A673 (cell line): ENCODE measurements at regions not wholly inside any gene's neighbourhood (a gene's known extent, or its start where the extent isn't known, plus 50 kb on each side); places are given as distances from the start of the nearest gene placed in this dataset.

Experiments
- BruUV-seq: library from RNA; stranded (reverse); fragments of 400-500 nt; replicated peaks from 2 replicates; lab custom pipeline; 2021; lab: Mats Ljungman, UMichigan
- CTCF ChIA-PET: fragments of 300-600 bp; sonication (Branson Sonifier 250); formaldehyde crosslinking; loops from one replicate; lab custom pipeline; 2022; ENCODE audit warnings: antibody characterized with exemption; lab: Charles Lee
- POLR2A ChIA-PET: fragments of 300-600 bp; sonication (Branson Sonifier 250); formaldehyde crosslinking; loops from one replicate; lab custom pipeline; 2022; ENCODE audit warnings: antibody characterized with exemption; ENCODE audit not compliant: low non-redundant PET; lab: Charles Lee
- DNase-seq: peaks from one replicate; pipeline ENCODE4 v3.0.0-alpha.2; 2015; ENCODE audit warnings: low spot score
- H3K27ac ChIP-seq: fragments of 200-600 bp; sonication (generic); 2 replicates; pipeline ENCODE4 v1.5.1; 2016; ENCODE audit warnings: mixed run types, low read depth, mild to moderate bottlenecking, mixed read lengths, antibody characterized with exemption, low read length; ENCODE audit not compliant: poor library complexity, severe bottlenecking
- H3K27me3 ChIP-seq: fragments of 200-600 bp; sonication (generic); replicated peaks from 2 replicates; pipeline ENCODE4 v1.6.1; 2017; ENCODE audit warnings: mixed run types, low read depth, mild to moderate bottlenecking, mixed read lengths, antibody characterized with exemption, low read length; ENCODE audit not compliant: insufficient read depth, poor library complexity
- H3K36me3 ChIP-seq: fragments of 200-600 bp; sonication (generic); 2 replicates; pipeline ENCODE4 v1.6.1; 2016; ENCODE audit warnings: mixed run types, mild to moderate bottlenecking, mixed read lengths, antibody characterized with exemption, low read length; ENCODE audit not compliant: insufficient read depth, poor library complexity, severe bottlenecking
- H3K4me1 ChIP-seq: fragments of 200-600 bp; sonication (generic); 2 replicates; pipeline ENCODE4 v1.6.1; 2017; ENCODE audit warnings: mixed run types, mild to moderate bottlenecking, mixed read lengths, antibody characterized with exemption, low read length; ENCODE audit not compliant: insufficient read depth, poor library complexity, severe bottlenecking
- H3K4me3 ChIP-seq: fragments of 200-600 bp; sonication (generic); 2 replicates; pipeline ENCODE4 v1.5.1; 2016; ENCODE audit warnings: low read depth, mixed run types, mild to moderate bottlenecking, mixed read lengths, low read length; ENCODE audit not compliant: poor library complexity, severe bottlenecking
- H3K9me3 ChIP-seq: fragments of 200-600 bp; sonication (generic); 2 replicates; pipeline ENCODE4 v1.6.1; 2016; ENCODE audit warnings: mixed run types, low read depth, mild to moderate bottlenecking, mixed read lengths, antibody characterized with exemption, low read length; ENCODE audit not compliant: poor library complexity, severe bottlenecking
- EZH2 ChIP-seq: fragments of 200-600 bp; sonication (generic); IDR thresholded peaks from 2 replicates; pipeline ENCODE4 v1.6.1; 2017; ENCODE audit warnings: borderline replicate concordance, low read depth, mild to moderate bottlenecking, mixed read lengths, antibody characterized with exemption, low read length; ENCODE audit not compliant: poor library complexity, severe bottlenecking
- intact Hi-C: fragments of 100-400 bp; cut with micrococcal nuclease; formaldehyde crosslinking; loops from one replicate; pipeline ENCODE4 v1.10.0; 2022; ENCODE audit not compliant: unreplicated experiment
- TF ChIP-seq, protein P1 (sequence below): fragments of 300-800, 200-600 bp; sonication (generic); conservative IDR thresholded peaks from 2 replicates; pipeline ENCODE4 v1.5.1; 2017; ENCODE audit warnings: low read depth, mild to moderate bottlenecking, antibody characterized with exemption, low read length, moderate library complexity, mixed read lengths

DNA sequence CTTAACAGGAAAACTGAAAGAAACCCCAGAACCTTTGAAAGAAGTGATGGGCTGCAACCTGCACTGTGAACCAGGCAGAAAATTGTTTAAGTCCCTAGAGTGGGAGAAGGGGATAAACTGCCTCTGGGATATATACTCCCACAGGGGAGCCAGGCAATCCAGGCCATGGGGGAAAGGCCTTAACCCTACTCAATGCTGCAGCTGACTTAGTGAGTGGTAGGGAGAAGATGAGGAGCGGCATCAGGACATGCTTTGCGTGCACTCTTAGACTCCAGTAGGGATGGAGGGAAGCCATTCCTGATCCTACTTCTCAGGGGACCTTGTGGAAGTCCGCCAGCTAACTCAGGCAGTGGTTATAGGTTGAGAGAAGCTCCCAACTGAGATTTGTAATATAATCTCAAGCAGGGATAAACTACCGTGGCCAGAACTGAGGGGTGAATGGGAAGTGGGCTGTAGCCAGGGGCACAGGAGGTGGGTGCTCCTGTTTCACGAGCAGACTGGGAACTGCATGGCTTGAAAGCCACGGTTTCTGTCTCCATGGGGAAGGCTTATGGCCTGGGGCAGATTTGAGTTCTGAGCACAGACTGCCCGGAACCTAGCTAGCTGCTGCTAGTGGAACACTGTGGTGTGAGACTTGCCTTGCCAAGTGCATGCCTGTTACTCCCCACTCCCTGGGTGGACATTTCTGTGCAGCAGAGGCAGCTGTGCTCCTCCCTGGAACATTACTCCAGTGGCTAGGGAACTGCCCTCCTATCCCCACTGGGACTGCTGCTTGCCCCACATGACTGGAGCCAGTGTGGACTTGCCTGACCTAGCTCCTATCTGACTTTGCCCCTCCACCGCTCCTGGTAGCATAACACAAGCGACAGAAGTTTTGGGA lies 119.2 kb upstream of the SCAF11 start:
- Histone ChIP-seq H3K27ac (no peak overlapping the region), H3K4me1 (no peaks in the 10 kb centered on the region), H3K36me3 (no peaks in the 10 kb centered on the region), H3K9me3 (peaks cover 11% of the 10 kb centered on the region), H3K4me3 (no peak overlapping the region), H3K27me3 (no peaks in the 10 kb centered on the region)
- no peak for TF ChIP-seq EZH2
- TF ChIP-seq, protein P1, sequence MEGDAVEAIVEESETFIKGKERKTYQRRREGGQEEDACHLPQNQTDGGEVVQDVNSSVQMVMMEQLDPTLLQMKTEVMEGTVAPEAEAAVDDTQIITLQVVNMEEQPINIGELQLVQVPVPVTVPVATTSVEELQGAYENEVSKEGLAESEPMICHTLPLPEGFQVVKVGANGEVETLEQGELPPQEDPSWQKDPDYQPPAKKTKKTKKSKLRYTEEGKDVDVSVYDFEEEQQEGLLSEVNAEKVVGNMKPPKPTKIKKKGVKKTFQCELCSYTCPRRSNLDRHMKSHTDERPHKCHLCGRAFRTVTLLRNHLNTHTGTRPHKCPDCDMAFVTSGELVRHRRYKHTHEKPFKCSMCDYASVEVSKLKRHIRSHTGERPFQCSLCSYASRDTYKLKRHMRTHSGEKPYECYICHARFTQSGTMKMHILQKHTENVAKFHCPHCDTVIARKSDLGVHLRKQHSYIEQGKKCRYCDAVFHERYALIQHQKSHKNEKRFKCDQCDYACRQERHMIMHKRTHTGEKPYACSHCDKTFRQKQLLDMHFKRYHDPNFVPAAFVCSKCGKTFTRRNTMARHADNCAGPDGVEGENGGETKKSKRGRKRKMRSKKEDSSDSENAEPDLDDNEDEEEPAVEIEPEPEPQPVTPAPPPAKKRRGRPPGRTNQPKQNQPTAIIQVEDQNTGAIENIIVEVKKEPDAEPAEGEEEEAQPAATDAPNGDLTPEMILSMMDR: no peak
- intact Hi-C loops: no loop called here
- no peak for DNase-seq
- ChIA-PET CTCF (interaction anchor here (1.4 kb wide), 1 partner anchor 16 kb away, joined by 3 read pairs; no protein-coding TSS in a partner anchor), POLR2A (no interaction called here)
- BruUV-seq: no TSS peak

DNA sequence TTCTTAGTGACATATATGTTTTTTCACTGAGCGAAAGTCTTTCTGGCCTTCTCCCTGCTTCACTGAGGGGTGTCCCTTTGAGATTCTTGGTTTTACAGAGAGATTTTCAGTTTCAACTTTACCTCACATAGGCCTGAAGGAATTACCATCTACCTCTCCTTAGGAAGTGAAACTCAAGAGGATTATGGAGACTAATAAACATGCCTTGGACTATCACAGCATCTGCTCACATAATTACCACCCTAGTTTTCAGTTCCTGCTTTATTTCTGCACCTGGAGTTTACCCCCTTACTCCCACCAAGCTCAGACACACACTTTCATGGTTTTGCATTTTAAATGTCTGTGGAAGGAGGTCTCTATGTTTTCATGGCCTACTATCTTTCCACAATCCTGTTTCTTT lies 118.3 kb upstream of the SCAF11 start:
- no peaks in the 10 kb centered on the region for H3K27me3 ChIP-seq
- POLR2A ChIA-PET: no interaction called here
- H3K27ac ChIP-seq: no peak overlapping the region
- no peaks in the 10 kb centered on the region for H3K4me1 ChIP-seq
- H3K9me3 ChIP-seq: peaks cover 11% of the 10 kb centered on the region
- intact Hi-C loops: no loop called here
- CTCF ChIA-PET: interaction anchor here (1.4 kb wide), 1 partner anchor 17 kb away, joined by 3 read pairs; no protein-coding TSS in a partner anchor
- no TSS peak for BruUV-seq
- TF ChIP-seq EZH2: no peak
- TF ChIP-seq, protein P1: no peak
- H3K4me3 ChIP-seq: no peak overlapping the region
- DNase-seq: no peak
- H3K36me3 ChIP-seq: no peaks in the 10 kb centered on the region

DNA sequence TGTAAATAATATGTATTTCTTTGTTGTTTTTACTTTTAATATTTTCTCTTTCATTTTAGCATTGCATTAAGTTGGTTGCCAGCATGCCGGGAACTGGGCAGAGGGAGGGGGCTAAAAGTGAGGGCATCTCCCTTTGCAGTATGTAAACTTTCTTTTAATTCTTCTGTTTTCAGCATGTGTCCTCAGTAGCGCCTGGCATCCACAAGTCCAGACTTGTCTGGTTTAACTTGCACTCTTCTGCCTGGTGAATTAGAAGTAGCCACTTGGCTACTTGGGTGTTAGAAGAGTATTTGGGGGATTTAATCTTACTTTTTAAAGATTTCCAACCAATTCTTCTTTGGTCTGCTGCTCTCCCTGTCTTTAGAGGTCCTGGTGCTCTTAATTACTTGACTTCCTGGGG lies 117.2 kb upstream of the SCAF11 start:
- ChIA-PET POLR2A (no interaction called here), CTCF (no interaction called here)
- BruUV-seq: no TSS peak
- H3K4me3 ChIP-seq: no peak overlapping the region
- no peaks in the 10 kb centered on the region for H3K27me3 ChIP-seq
- no peaks in the 10 kb centered on the region for H3K36me3 ChIP-seq
- no peaks in the 10 kb centered on the region for H3K4me1 ChIP-seq
- DNase-seq: no peak
- intact Hi-C loops: no loop called here
- TF ChIP-seq, protein P1: no peak
- H3K27ac ChIP-seq: no peak overlapping the region
- peaks cover 11% of the 10 kb centered on the region for H3K9me3 ChIP-seq
